ENCODE measurements at regions not wholly inside any gene's neighbourhood (a gene's known extent, or its start where the extent isn't known, plus 50 kb on each side); places are given as distances from the start of the nearest gene placed in this dataset.
"Not testable (repeated sequence)": the region's sequence is repeated elsewhere in the genome, so short reads cannot be mapped to it uniquely, and the experiment has no call there.

- not testable (repeated sequence) for H3K4me3 ChIP-seq (ENCODE audit: low read depth, low read length)
- DNase-seq (ENCODE audit: low read depth) = peak; percentile 63
- peak; percentile 63 for TF ChIP-seq CTCF (IDR thresholded peaks at IDR 0.05; ENCODE audit: insufficient read depth, low read depth, low read length, missing control alignments)
These were observed 1100.7 kb downstream of the TMEM121 start for GRCh38 chr14:106626942-106627588.

- DNase-seq (ENCODE audit: low read depth) = peak; percentile 6
- H3K4me3 ChIP-seq (ENCODE audit: low read depth, low read length) = no peak overlapping the region
- TF ChIP-seq CTCF (IDR thresholded peaks at IDR 0.05; ENCODE audit: insufficient read depth, low read depth, low read length, missing control alignments) = no peak
These were observed 1105.5 kb downstream of the TMEM121 start for GRCh38 chr14:106631879-106632278.

GRCh38 chr14:106633721-106634120 lies 1107.3 kb downstream of the TMEM121 start:
- TF ChIP-seq CTCF (IDR thresholded peaks at IDR 0.05; ENCODE audit: insufficient read depth, low read depth, low read length, missing control alignments) = no peak
- no peak overlapping the region for H3K4me3 ChIP-seq (ENCODE audit: low read depth, low read length)
- DNase-seq (ENCODE audit: low read depth) = no peak

GRCh38 chr14:106635569-106635968 lies 1109.2 kb downstream of the TMEM121 start:
- TF ChIP-seq CTCF (IDR thresholded peaks at IDR 0.05; ENCODE audit: insufficient read depth, low read depth, low read length, missing control alignments) = no peak
- H3K4me3 ChIP-seq (ENCODE audit: low read depth, low read length) = no peak overlapping the region
- no peak for DNase-seq (ENCODE audit: low read depth)

- TF ChIP-seq CTCF (IDR thresholded peaks at IDR 0.05; ENCODE audit: insufficient read depth, low read depth, low read length, missing control alignments) = peak; percentile 57
- DNase-seq (ENCODE audit: low read depth) = peak; percentile 69
These were observed 1112.5 kb downstream of the TMEM121 start for GRCh38 chr14:106638786-106639452.

GRCh38 chr14:106642090-106642489 lies 1115.7 kb downstream of the TMEM121 start:
- TF ChIP-seq CTCF (IDR thresholded peaks at IDR 0.05; ENCODE audit: insufficient read depth, low read depth, low read length, missing control alignments) = no peak
- DNase-seq (ENCODE audit: low read depth) = no peak

More at GRCh38 chr14:106638786-106639452, 1112.5 kb downstream of the TMEM121 start:
- not testable (repeated sequence) for H3K4me3 ChIP-seq (ENCODE audit: low read depth, low read length)

GRCh38 chr14:106642971-106643370 lies 1116.6 kb downstream of the TMEM121 start:
- not testable (repeated sequence) for DNase-seq (ENCODE audit: low read depth); H3K4me3 ChIP-seq (ENCODE audit: low read depth, low read length)

More at GRCh38 chr14:106642090-106642489, 1115.7 kb downstream of the TMEM121 start:
- no peak overlapping the region for H3K4me3 ChIP-seq (ENCODE audit: low read depth, low read length)

GRCh38 chr14:106648874-106649273 lies 1122.5 kb downstream of the TMEM121 start:
- not testable (repeated sequence) for DNase-seq (ENCODE audit: low read depth); H3K4me3 ChIP-seq (ENCODE audit: low read depth, low read length)
